Cardiac septum (tissue), 1 donor: ENCODE measurements at regions not wholly inside any gene's neighbourhood (a gene's known extent, or its start where the extent isn't known, plus 50 kb on each side); places are given as distances from the start of the nearest gene placed in this dataset.

Experiments
- DNase-seq: peaks from one replicate; pipeline ENCODE4 v3.0.0-alpha.2; 2020; ENCODE audit warnings: low spot score
- intact Hi-C: fragments of 100-400 bp; cut with DNase I; formaldehyde crosslinking; loops from one replicate; pipeline ENCODE4 v1.14.0; 2022
- donor health status: DM: no; HTN: no; CAD: no.

GRCh38 chr18:40849886-40850285 is 1105.1 kb upstream of the PIK3C3 start:
- intact Hi-C loops = no loop called here
- no peak for DNase-seq

DNA sequence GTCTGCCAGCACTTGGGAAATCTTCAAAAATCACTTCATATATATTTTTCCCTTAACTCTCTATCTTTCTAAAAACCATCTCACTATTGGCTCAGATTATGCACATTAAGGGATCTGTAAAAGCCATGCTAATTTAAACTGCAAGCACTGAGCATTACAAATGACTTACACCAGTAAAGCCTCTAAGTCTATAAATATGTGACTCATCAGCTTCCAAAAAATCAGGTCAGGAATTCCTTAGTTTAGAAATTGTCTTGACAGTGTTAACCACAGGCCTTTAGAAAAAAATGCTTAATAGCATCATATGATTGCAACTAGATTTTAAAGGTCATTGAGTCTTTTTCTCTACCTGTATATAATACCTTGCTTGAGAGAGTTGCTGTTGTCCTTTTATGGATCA is 1113.6 kb upstream of the PIK3C3 start:
- intact Hi-C loops = no loop called here
- DNase-seq = no peak

GRCh38 chr18:40841063-40841462 is 1114.0 kb upstream of the PIK3C3 start:
- no peak for DNase-seq
- intact Hi-C loops = no loop called here

- intact Hi-C loops = no loop called here
These were observed 1122.7 kb upstream of the PIK3C3 start for GRCh38 chr18:40832362-40832761.

GRCh38 chr18:40824291-40824690 is 1130.7 kb upstream of the PIK3C3 start:
- DNase-seq = no peak
- intact Hi-C loops = no loop called here

More at GRCh38 chr18:40832362-40832761, 1122.7 kb upstream of the PIK3C3 start:
- no peak for DNase-seq

DNA sequence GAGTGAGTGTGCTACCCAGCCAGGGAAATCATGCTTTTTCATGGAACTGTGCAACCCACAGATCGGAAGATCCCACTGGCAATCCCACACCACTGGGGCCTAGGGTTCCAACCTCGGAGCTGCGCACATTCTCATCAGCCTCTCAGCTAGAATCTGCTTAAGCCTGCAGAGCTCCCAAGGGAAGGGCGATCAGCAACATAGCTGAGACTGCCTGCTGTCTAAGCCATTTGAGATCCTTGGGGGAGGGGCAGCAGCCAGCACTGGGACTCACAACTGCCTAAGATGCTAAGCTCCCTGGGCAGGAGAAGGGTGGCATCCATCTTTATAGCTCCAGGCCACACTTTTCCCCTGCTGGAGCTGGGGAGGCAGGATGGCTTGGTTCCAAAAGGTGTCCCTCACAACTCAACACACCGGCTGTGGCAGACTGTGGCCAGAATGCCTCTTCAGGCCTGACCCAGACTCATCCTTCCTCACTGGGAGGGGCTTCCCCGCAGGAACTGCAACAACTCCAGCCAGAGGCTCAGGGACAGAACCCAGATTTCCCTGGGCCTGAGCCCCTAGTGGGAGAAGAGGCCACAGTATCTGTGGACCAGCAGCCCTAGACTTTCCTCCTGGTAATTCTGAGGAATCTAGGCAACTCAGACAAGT is 1133.3 kb upstream of the PIK3C3 start:
- intact Hi-C loops = no loop called here
- DNase-seq = no peak

DNA sequence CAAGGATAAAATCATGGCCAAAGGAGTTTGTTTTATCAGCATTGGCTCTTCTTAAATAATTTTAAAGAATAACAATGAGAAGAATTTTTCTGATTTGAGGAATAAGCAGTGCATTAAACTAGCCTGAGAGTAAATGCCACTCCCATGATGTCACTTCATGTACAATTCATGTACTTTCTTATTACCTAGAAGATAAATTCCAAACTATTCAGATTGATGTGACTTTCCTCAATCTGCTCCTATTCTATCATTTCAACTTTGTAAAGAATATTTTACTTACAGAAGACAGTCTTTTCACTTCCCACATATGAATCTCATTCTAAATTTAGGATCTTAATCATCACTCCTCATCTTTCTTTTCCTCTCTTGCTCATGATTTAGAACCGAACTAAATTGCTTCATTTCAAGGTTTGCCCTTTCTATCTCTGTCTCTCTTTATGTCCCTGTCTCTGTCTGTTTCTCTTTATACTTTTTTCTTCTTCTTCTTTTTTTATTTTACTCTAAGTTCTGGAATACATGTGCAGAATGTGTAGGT is 1142.0 kb upstream of the PIK3C3 start:
- intact Hi-C loops = no loop called here
- DNase-seq = no peak

GRCh38 chr18:40810372-40810771 is 1144.7 kb upstream of the PIK3C3 start:
- intact Hi-C loops = no loop called here
- no peak for DNase-seq

DNA sequence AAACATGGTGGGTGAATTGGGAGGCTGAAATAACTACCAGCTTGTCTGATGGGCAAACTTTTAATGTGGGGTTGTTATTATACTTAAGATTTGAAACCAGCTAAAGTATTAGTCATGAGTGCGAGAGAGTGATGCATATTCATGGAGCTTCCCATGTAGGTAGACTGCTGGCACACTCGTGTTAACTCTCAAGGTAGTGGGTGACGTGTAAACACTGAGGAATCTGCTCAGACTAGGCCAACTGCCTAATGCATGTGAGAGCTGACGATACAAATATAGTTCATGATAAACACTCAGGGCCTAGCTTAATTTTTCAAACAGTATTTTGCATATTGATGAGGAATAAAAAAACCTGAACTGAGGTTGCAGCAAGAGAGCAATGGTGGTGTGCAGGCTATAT is 1165.7 kb upstream of the PIK3C3 start:
- no peak for DNase-seq
- intact Hi-C loops = no loop called here

DNA sequence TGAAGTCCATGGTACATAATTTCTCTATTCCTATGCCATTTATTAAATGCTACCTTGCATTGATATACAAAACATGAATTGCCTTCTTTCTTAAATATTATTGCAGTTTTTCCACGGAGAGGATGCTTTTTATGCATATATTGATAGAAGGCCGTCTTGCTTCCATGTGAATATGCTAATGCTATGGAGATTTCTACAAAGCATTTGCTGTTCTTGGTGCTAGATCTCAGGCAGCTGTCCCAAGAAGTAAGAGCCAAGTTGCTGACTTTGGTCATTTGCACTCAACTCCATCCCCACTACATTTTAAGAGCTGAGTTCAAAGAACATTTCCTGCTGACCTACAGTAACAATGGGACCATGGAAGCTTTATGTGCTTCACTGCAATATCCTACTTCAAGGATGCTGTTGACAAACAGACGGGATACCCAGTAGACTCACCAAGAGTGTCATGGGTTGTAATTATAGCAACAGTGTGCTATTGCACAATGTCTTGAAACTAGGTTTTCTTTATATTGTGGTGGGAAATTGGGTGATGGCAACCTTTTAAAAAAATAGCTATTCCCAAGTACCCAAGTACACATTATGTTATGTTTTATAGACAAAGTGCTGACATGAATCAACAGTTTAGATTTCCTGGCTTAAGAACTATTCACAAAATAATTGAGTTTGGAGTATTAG is 1172.4 kb upstream of the PIK3C3 start:
- intact Hi-C loops = no loop called here
- no peak for DNase-seq

DNA sequence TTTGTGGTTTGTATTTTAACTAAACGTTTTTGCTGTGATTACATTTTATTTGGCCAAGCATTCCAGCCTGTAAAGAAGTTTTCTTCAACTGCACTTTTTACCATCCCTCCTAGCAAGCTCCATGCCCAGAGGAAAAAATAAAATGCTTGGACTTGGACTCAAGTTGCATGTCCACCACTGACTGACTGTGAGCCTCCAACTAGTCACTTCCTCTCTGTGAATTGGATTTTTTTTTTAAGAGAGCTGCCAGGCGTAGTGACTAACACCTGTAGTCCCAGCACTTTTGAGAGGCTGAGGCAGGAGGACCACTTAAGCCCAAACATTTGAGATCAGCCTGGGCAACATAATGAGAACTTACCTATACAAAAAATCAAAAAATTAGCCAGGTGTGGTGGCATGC is 1185.2 kb upstream of the PIK3C3 start:
- DNase-seq = no peak
- intact Hi-C loops = no loop called here

DNA sequence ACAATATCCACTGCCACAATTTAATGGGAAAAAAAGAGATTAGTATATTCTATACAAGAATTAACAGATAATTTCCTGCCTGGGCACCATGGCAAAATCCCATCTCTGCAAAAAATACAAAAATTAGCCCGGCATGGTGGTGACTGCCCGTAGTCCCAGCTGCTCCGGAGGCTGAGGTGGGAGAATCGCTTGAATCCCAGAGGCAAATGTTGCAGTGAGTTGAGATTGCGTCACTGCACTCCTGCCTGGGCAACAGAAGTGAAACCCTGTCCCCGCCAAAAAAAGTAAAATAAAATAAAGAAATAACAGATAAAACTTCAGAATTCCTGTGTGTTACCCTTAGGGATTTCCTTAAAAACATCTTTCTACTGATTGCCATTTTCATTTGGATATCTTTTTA is 1194.8 kb upstream of the PIK3C3 start:
- intact Hi-C loops = no loop called here
- DNase-seq = no peak

DNA sequence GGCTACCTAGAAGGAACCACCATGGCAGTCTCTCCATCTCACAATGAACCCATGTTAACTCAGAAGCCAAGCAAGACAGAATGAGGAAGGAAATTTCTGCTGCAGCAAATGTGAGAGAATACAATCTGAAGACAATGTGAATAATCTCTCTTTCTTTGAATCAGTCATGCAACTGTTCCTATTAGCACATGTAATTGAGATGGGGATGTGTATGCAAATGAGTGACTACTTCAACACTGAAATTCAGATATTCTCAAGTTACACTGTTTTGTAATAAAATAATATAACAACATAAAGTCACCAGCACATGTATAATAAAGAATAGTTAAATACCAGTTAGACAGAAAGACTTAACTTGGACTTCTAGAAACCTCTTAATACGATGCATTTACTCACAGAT is 1200.6 kb upstream of the PIK3C3 start:
- intact Hi-C loops = no loop called here
- no peak for DNase-seq

DNA sequence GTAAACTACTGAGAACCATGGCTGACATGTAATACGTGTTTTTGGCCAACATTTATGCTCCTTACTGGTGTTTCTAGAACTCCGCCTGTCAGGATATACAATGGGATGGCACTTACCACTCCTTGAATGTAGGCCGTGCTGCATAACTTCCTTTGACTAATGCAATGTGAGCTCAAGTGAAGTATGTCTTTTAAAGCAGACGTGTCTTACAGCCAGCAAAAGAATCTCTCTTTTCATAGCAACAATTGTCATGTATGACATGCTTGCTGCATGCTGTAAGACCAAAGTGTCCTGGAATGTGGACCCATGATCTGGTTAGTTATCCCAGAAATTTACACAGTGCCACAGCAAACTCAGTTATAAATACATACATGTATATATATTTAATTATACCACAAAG is 1202.7 kb upstream of the PIK3C3 start:
- DNase-seq = no peak
- intact Hi-C loops = no loop called here

GRCh38 chr18:40751186-40751585 is 1203.8 kb upstream of the PIK3C3 start:
- DNase-seq = no peak
- intact Hi-C loops = no loop called here

GRCh38 chr18:40739029-40739428 is 1216.0 kb upstream of the PIK3C3 start:
- DNase-seq = no peak
- intact Hi-C loops = no loop called here

GRCh38 chr18:40738321-40738880 is 1216.6 kb upstream of the PIK3C3 start:
- intact Hi-C loops = no loop called here
- DNase-seq = no peak

DNA sequence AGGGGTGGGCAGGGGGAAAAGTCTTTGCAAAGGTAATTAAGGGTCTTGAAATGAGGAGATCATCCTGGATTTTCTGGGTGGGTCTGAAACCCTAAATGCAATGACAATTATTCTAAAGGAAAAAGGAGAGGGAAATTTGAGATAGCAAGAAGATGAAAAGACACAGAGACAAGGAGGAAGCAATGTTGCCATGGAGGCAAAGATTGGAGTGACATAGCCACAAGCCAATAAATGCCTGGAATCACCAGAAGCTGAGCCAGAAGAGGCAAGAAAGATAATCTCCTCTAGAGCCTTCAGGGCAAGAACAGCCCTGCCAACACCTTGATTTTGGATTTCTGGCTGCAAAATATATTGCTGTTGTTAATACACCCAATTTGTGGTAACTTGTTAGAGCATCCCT is 1246.3 kb upstream of the PIK3C3 start:
- no peak for DNase-seq
- intact Hi-C loops = no loop called here

- intact Hi-C loops = no loop called here
- no peak for DNase-seq
These were observed 1247.2 kb upstream of the PIK3C3 start for GRCh38 chr18:40707797-40708196.

DNA sequence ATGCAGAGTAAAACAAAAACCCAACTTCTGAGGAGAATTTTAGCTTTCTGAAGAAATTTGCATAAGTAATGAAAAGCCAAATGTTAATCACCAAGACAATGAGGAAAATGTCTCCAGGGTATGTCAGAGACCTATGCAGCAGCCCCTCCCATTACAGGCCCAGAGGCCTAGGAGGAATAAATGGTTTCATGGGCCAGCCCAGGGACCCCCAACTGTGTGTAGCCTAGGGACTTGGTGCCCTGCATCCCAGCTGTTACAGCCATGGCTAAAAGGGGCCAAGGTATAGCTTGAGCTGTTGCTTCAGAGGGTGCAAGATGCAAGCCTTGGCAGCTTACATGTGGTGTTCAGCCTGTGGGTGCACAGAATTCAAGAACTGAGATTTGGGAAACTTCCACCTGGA is 1256.9 kb upstream of the PIK3C3 start:
- intact Hi-C loops = no loop called here
- no peak for DNase-seq

DNA sequence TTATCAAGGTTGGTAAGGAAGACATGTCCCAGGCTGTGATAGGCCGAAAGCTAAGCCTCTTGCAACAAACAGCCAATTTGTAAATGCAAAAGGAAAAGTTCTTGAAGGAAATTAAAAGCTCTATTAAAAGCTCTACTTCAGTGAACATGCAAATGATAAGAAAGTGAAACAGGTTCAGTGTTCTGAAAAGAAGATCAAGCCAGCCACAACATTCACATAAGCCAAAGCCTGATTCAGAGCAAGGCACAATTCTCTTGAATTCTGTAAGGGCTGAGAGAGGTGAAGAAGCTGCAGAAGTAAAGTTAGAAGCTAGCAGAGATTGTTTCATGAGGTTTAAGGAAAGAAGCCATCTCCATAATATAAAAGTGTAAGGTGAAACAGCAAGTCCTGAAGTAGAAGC is 1259.5 kb upstream of the PIK3C3 start:
- no peak for DNase-seq
- intact Hi-C loops = no loop called here
